ENCODE measurements at regions not wholly inside any gene's neighbourhood (a gene's known extent, or its start where the extent isn't known, plus 50 kb on each side); places are given as distances from the start of the nearest gene placed in this dataset.
"Not testable (repeated sequence)": the region's sequence is repeated elsewhere in the genome, so short reads cannot be mapped to it uniquely, and the experiment has no call there.

- TF ChIP-seq CTCF (IDR thresholded peaks at IDR 0.05) = no peak
- no peak for DNase-seq
- H3K4me3 ChIP-seq (ENCODE audit: low read length) = no peak overlapping the region
- Mint-ChIP-seq H3K4me3 (no peak overlapping the region), H3K4me1 (ENCODE audit: low read depth) (no peaks in the 10 kb centered on the region), H3K27ac (no peak overlapping the region), H3K27me3 (peaks cover 14% of the 10 kb centered on the region), H3K36me3 (ENCODE audit: low read depth) (no peaks in the 10 kb centered on the region), H3K9me3 (peaks cover 5% of the 10 kb centered on the region)
- intact Hi-C loops (cut with DNase I, micrococcal nuclease) = no loop called here
- POLR2A ChIA-PET = no interaction called here
- H3K36me3 ChIP-seq (ENCODE audit: insufficient read depth, low read length) = no peaks in the 10 kb centered on the region
- no peaks in the 10 kb centered on the region for H3K27me3 ChIP-seq (ENCODE audit: control insufficient read depth in 1 of 2, insufficient read depth in 2 of 2, low read length in 2 of 2)
- CTCF ChIA-PET = no interaction called here
- no peaks in the 10 kb centered on the region for H3K4me1 ChIP-seq (ENCODE audit: insufficient read depth, low read length)
- H3K9me3 ChIP-seq (ENCODE audit: control insufficient read depth in 1 of 2, insufficient read depth in 1 of 2, low read length in 2 of 2) = no peaks in the 10 kb centered on the region
- ATAC-seq (ENCODE audit: poor library complexity) = no peak
- H3K27ac ChIP-seq (ENCODE audit: low read depth in 1 of 2, low read length in 2 of 2) = no peak overlapping the region
Measured at GRCh38 chr4:83734576-83734975, 198.7 kb downstream of the GPAT3 start.

- H3K4me3 Mint-ChIP-seq = no peak overlapping the region
- Histone ChIP-seq H3K4me3 (ENCODE audit: low read length) (no peak overlapping the region), H3K4me1 (ENCODE audit: insufficient read depth, low read length) (no peaks in the 10 kb centered on the region), H3K27ac (ENCODE audit: low read depth in 1 of 2, low read length in 2 of 2) (no peak overlapping the region), H3K9me3 (ENCODE audit: control insufficient read depth in 1 of 2, insufficient read depth in 1 of 2, low read length in 2 of 2) (no peaks in the 10 kb centered on the region), H3K36me3 (ENCODE audit: insufficient read depth, low read length) (no peaks in the 10 kb centered on the region), H3K27me3 (ENCODE audit: control insufficient read depth in 1 of 2, insufficient read depth in 2 of 2, low read length in 2 of 2) (no peaks in the 10 kb centered on the region)
- CTCF ChIA-PET = no interaction called here
- intact Hi-C loops (cut with DNase I, micrococcal nuclease) = no loop called here
- ATAC-seq (ENCODE audit: poor library complexity) = no peak
- H3K27me3 Mint-ChIP-seq = peaks cover 21% of the 10 kb centered on the region
- H3K9me3 Mint-ChIP-seq = peaks cover 5% of the 10 kb centered on the region
- H3K36me3 Mint-ChIP-seq (ENCODE audit: low read depth) = no peaks in the 10 kb centered on the region
- TF ChIP-seq CTCF (IDR thresholded peaks at IDR 0.05) = no peak
- no peak overlapping the region for H3K27ac Mint-ChIP-seq
- H3K4me1 Mint-ChIP-seq (ENCODE audit: low read depth) = no peaks in the 10 kb centered on the region
- POLR2A ChIA-PET = no interaction called here
- no peak for DNase-seq
Measured at GRCh38 chr4:83732114-83732635, 196.3 kb downstream of the GPAT3 start.

- Mint-ChIP-seq H3K36me3 (ENCODE audit: low read depth) (no peaks in the 10 kb centered on the region), H3K27me3 (peaks cover 27% of the 10 kb centered on the region), H3K4me3 (no peak overlapping the region), H3K4me1 (ENCODE audit: low read depth) (no peaks in the 10 kb centered on the region), H3K9me3 (peaks cover 5% of the 10 kb centered on the region), H3K27ac (no peak overlapping the region)
- intact Hi-C loops (cut with DNase I, micrococcal nuclease) = no loop called here
- no peak for TF ChIP-seq CTCF (IDR thresholded peaks at IDR 0.05)
- ChIA-PET POLR2A (no interaction called here), CTCF (no interaction called here)
- no peak for ATAC-seq (ENCODE audit: poor library complexity)
- peak in 1 of 14 experiments; percentile 5 for DNase-seq
- Histone ChIP-seq H3K9me3 (ENCODE audit: control insufficient read depth in 1 of 2, insufficient read depth in 1 of 2, low read length in 2 of 2) (no peaks in the 10 kb centered on the region), H3K4me3 (ENCODE audit: low read length) (no peak overlapping the region), H3K4me1 (ENCODE audit: insufficient read depth, low read length) (no peaks in the 10 kb centered on the region), H3K27me3 (ENCODE audit: control insufficient read depth in 1 of 2, insufficient read depth in 2 of 2, low read length in 2 of 2) (no peaks in the 10 kb centered on the region), H3K27ac (ENCODE audit: low read depth in 1 of 2, low read length in 2 of 2) (no peak overlapping the region), H3K36me3 (ENCODE audit: insufficient read depth, low read length) (no peaks in the 10 kb centered on the region)
Measured at GRCh38 chr4:83731609-83732008, 195.7 kb downstream of the GPAT3 start.

- H3K36me3 ChIP-seq (ENCODE audit: insufficient read depth, low read length); CTCF ChIA-PET; H3K27ac ChIP-seq (ENCODE audit: low read depth in 1 of 2, low read length in 2 of 2); H3K9me3 ChIP-seq (ENCODE audit: control insufficient read depth in 1 of 2, insufficient read depth in 1 of 2, low read length in 2 of 2); H3K4me3 ChIP-seq (ENCODE audit: low read length); H3K4me3 Mint-ChIP-seq; H3K36me3 Mint-ChIP-seq (ENCODE audit: low read depth); H3K9me3 Mint-ChIP-seq; H3K27ac Mint-ChIP-seq; H3K4me1 Mint-ChIP-seq (ENCODE audit: low read depth); H3K27me3 ChIP-seq (ENCODE audit: control insufficient read depth in 1 of 2, insufficient read depth in 2 of 2, low read length in 2 of 2); H3K4me1 ChIP-seq (ENCODE audit: insufficient read depth, low read length); intact Hi-C loops (cut with DNase I, micrococcal nuclease); ATAC-seq (ENCODE audit: poor library complexity); POLR2A ChIA-PET; DNase-seq: not testable (repeated sequence)
- peaks cover 27% of the 10 kb centered on the region for H3K27me3 Mint-ChIP-seq
Measured at GRCh38 chr4:83730958-83731357, 195.1 kb downstream of the GPAT3 start.
